GM19455 (cell line): ENCODE measurements at regions not wholly inside any gene's neighbourhood (a gene's known extent, or its start where the extent isn't known, plus 50 kb on each side); places are given as distances from the start of the nearest gene placed in this dataset.
A peak's percentile ranks its signal among the peaks of the same experiment; 100 is the strongest.
"Not testable (repeated sequence)": the region's sequence is repeated elsewhere in the genome, so short reads cannot be mapped to it uniquely, and the experiment has no call there.

Source experiments
- ATAC-seq: cut with Tn5 transposase; IDR thresholded peaks from one replicate; pipeline ENCODE4 v1.9.1; 2021; ENCODE audit not compliant: unreplicated experiment

- ATAC-seq, result peak; percentile 90
Observed at GRCh38 chr12:46499901-46500300, 127.3 kb upstream of the SLC38A2 start.

- no peak for ATAC-seq
Observed at GRCh38 chr12:46499226-46499625, 126.7 kb upstream of the SLC38A2 start.

DNA sequence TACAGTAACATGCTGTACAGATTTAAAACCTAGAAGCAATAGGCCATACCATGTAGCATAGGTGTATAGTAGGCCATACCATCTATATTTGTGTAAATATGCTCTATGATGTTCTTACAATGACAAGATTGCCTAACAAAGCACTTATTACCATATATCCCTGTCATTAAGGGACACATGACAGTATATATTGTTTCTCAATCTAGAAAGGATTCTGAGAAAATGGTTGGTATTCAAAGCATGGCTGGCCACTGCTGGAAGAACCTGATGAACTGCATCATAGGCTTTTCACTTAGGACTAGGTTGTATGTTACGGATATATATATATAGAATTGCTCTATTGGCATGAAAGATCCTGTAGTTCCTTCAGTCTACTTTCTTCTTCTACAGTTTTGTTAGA is 125.2 kb upstream of the SLC38A2 start:
- ATAC-seq, result no peak

- ATAC-seq, result no peak
Observed at GRCh38 chr12:46494424-46494823, 121.9 kb upstream of the SLC38A2 start.

DNA sequence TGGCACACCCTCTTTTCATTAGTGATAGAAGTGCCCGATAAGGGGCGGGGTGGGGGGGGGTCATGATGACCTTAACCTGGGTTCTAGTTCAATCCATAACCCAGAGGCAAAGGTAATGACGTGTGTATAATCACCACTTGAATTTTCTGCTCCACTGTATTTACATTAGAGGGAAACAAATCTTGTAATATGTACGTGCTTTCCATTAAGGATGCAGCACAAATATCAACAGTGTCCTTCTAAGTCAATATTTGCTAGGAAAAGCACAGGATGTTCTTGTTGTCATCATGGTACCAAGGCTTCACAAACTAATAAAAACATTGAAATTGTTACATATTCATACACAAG is 121.2 kb upstream of the SLC38A2 start:
- no peak for ATAC-seq

DNA sequence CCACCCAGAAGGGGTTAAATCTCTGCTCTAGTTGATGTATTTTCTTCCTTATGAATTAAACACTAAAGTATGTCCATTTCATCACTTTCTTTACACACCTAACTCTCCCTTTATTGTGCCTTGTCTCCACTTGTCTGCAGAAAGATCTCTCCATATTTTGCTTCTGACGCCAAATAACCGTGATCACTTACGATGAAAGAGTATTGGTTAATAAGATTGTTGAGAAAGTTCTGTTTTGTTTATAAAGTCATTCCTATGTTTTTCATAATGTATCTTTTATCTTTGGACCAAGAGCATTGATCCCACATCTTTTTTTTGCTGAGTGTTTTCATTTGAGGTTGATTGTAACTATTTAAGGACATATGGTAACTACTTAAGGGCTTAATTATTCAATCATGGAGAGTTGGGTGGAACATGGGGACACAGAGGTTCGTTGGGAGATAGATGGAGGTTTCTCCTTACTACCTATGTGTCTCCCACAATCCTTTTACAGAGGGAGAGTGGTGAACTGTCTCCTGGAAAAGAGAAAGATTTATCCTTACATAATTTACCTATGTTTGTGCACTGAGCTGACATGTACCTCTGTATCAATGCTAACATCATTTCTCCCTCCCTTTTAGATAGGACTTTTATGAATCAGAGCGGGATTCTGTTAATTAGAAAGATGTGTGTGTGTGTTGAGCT is 120.7 kb upstream of the SLC38A2 start:
- no peak for ATAC-seq

DNA sequence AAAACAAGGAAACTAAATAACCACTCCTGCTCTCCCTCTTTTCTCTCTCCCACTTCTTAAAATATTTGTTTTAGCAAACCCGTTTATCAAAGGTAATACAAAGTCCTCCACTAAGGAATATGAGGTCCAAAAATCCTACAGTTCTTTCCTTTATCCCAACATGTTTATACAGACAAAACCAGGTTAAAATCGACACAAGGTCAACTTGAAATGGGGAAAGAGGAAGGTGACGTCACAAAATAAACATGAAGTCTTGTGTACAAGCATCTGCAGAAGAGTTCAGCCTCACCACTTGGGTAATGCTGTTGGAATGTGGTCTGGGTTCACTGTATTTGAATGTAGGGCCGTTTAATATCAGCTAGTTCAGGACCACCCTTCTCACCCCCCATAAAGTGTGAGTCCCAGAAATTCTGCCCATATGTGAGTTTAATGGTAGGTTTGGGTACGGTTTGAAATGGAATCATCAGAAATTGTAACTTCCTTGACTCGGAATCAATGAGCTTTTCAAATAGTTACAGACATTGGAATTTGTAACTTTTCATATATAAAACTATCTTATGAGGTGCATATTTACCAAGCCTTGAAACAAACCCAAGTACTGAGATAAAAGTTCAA is 120.0 kb upstream of the SLC38A2 start:
- ATAC-seq, result no peak

DNA sequence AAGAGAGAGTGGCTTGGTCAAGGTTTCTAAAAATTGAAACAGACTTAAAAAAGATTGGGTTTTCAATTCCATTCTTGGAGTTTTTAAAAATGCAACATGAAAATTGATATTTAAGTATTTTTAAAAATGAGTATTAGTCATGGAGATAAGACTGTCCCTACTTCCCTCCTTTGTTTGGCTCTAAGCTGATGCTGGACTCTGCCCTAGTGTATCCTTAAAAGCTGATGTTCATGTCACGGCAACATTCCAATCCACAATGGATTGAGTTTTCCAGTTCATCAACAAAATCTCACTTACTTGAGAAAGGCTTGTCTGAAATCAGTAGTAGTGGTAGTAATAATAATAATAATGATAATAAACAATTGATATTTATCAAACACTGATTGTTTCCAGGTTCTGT is 119.0 kb upstream of the SLC38A2 start:
- ATAC-seq, result no peak

- ATAC-seq, result no peak
Observed at GRCh38 chr12:46490635-46491034, 118.1 kb upstream of the SLC38A2 start.

GRCh38 chr12:46489951-46490388 is 117.4 kb upstream of the SLC38A2 start:
- no peak for ATAC-seq

DNA sequence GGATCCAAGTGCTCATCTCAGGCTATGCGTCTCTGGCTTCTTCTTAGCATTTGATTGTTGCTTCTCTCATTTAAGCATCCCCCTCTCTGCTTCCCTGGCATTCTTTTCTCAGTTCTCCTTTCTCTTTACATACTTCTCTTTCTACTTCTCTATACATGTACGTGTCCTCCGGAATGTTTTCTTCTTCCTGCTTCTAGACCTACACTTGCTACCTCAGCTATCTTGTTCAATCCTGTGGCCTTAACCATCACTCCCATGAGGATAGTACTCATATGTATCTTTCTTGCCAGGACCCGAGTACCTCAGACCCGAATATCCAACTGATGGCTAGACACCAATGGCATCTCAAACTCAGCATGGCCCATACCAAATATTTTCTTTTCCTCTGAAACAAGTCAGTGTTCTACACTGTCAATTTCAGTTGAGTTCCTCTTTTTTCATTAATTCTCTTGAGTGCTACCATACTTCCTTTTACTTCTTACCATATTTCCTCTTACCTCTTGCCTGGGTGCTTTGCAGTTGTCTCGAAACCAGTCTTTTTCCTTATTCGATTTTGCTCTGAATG is 115.1 kb upstream of the SLC38A2 start:
- no peak for ATAC-seq

GRCh38 chr12:46486588-46486987 is 114.0 kb upstream of the SLC38A2 start:
- ATAC-seq, result no peak

- no peak for ATAC-seq
Observed at GRCh38 chr12:46485853-46486252, 113.3 kb upstream of the SLC38A2 start.

GRCh38 chr12:46484396-46485061 is 112.0 kb upstream of the SLC38A2 start:
- ATAC-seq, result no peak

DNA sequence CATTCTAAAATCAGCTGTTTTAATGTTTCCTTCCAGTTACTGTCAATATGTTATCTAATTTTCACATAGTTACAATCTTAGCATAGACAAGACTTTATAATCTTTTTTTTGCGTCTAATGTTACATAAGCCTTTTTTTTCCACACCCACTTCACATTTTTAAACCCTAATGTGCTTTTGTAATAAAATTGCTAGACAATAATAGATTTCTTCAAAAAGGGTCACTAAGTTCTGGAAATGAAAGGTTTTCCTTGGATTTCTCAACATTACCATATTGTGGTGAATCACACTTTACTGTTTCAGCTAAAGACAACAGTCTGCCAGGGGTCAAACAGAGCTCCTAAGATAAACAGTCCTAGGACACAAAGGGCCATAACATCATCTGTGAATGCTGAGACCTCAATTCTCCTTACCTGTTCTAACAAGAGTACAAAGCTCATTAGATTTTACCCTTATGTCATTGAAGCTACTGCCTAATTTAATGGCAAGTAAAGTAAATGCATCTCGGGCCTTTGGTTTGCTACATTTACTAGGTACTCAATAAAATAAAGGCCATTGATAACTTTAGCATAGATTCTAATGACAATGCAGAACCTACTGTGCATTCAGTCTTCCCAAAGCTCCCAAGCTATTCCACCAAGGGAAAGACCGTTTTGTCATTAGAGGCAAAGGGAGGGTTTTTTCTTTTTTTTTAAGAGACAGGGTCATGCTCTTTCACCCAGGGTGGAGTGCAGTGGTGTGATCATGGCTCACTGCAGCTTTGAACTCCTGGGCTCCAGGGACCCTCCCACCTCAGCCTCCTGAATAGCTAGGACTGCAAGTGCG is 111.2 kb upstream of the SLC38A2 start:
- ATAC-seq, result no peak

DNA sequence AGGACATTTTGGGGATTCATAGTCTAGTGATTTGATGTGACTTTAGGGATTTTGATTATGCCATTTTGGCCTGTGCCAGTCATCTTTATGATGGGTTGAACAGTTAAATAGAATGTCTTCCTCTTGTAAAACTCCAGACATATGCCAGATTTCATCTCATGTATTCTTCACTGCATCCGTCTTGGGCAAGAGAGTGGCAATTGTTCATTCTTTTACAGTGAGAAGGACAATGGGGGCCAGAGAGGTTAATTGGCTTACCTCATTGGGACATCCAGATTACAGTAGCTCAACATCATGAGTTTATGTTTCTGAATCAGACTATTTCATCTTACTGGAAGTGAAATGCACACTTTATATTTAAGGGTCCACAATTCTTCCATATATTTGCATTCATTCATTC is 108.2 kb upstream of the SLC38A2 start:
- ATAC-seq, result no peak

GRCh38 chr12:46480316-46480715 is 107.7 kb upstream of the SLC38A2 start:
- no peak for ATAC-seq

DNA sequence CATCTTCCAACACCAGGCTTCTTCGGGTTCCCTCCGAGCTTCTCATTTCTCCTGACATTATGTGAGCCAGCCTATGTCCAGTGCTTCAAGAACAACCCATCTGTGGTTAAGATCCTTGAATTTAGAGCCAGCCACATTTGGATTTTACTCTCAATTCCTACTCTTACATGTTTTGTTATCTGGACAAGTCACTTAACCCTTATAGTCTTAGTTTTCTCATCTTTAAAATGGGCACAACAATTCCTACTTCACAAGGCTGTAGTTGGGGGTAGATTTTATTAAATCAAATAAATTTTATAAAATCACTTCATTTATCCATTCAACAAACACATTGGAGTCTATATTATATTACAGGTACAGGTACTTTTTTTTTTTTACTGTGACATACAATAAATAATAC is 105.5 kb upstream of the SLC38A2 start:
- no peak for ATAC-seq

GRCh38 chr12:46477541-46477940 is 105.0 kb upstream of the SLC38A2 start:
- no peak for ATAC-seq

GRCh38 chr12:46475972-46476645 is 103.5 kb upstream of the SLC38A2 start:
- no peak for ATAC-seq

DNA sequence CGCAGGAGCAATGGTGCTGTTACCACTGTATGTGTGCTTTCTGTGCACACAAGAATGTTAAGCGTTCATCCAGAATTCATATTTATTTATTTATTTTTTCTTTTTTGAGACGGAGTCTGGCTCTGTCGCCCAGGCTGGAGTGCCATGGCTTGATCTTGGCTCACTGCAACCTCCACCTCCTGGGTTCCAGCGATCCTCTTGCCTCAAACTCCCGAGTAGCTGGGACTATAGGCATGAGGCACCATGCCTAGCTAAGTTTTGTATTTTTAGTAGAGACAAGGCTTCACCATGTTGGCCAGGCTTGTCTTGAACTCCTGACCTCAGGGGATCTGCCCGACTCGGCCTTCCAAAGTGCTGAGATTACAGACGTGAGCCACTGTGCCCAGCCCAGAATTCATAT is 101.8 kb upstream of the SLC38A2 start:
- not testable (repeated sequence) for ATAC-seq
